SKM-1 treated with dmso at 0.1 percent for 144 hours (cell line): ENCODE measurements at regions not wholly inside any gene's neighbourhood (a gene's known extent, or its start where the extent isn't known, plus 50 kb on each side); places are given as distances from the start of the nearest gene placed in this dataset.
"Not testable (repeated sequence)": the region's sequence is repeated elsewhere in the genome, so short reads cannot be mapped to it uniquely, and the experiment has no call there.

Experiments used
- DNase-seq: peaks from one replicate; lab custom pipeline; 2025; ENCODE audit not compliant: unreplicated experiment; lab: John Stamatoyannopoulos, UW

DNA sequence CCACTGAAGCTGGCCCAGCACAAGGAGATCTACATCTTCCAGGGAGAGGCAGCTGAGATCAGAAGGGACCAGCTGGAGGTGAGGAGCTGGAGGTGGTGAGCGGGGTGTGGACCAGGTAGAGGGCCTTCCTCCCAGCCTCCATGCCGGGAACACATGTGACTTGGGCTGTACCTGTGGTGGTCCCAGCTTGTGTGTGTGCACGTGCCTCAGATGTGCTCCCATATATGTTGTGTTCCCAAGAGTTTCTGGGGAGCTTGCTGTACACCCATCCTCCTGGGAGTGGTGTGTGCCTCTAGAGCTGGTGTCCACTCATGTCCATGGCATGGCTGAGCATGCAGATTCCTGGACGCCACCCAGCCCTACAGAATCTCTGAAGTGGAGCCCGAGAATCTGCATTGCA, 183.7 kb upstream of the AKAP13 start:
- not testable (repeated sequence) for DNase-seq

DNA sequence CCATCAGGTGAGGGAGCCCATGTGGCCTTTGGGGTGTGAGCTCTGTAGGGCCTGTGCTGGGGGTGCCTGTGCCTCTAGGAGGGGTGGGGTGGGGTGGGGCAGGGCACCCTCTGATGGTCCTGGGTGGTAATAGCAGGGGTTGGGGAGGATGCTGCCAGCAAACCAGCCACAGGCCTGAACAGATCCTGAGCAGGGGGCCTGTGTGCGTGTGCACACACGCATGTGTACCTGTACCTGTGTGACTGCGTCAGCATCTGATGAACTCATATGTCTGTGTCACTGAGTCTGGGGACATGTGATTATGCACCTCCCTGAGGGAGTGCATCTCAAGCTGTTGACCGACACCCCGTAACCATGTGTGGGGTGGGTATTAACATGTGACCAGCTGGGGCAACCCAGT, 182.8 kb upstream of the AKAP13 start:
- DNase-seq: not testable (repeated sequence)

GRCh38 chr15:85198432-85198831, 182.0 kb upstream of the AKAP13 start:
- not testable (repeated sequence) for DNase-seq

DNA sequence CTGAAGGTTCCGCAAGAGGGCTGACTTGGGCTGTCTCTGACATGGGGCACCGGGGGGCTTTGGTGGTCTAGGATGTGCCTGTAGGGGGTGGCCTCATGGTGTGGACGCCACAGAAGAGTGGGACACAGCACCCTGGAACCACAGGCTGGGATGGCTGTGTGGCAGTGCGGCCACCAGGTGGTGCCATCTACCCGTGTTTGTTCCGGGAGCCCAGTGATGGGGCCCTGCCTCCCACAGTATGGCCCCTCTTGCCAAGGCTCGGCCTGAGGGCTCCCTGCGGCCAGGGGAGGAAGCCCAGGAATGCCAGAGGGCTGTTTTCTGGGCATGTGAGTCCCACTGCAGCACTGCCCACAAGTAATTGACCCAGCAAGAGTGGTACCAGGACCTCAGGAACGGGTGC, 180.2 kb upstream of the AKAP13 start:
- not testable (repeated sequence) for DNase-seq

- not testable (repeated sequence) for DNase-seq
Observed at GRCh38 chr15:85201118-85201793, 179.1 kb upstream of the AKAP13 start.

- DNase-seq: not testable (repeated sequence)
Observed at GRCh38 chr15:85204481-85204880, 175.9 kb upstream of the AKAP13 start.

GRCh38 chr15:85233791-85234325, 146.5 kb upstream of the AKAP13 start:
- not testable (repeated sequence) for DNase-seq

GRCh38 chr15:85234450-85235196, 145.8 kb upstream of the AKAP13 start:
- not testable (repeated sequence) for DNase-seq

DNA sequence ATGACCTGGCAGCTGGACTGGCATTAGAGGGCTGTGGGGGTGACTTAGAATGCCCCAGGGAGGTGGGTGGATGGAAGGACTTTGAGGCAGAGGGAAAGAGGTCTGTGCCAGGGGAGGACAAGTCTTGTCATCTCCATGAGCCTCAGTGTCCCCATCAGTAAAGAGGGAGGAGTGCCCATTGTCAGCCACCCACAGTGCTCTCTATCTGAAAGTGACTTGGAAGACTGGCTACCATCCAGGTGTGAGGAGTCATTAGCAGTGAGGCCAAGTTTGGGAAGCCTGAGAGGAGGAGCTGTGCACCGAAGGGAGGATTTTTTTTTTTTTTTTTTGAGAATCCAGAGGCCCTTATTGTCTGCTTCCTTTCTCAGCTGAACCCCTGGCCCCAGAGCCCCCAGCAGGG, 136.3 kb upstream of the AKAP13 start:
- not testable (repeated sequence) for DNase-seq

DNA sequence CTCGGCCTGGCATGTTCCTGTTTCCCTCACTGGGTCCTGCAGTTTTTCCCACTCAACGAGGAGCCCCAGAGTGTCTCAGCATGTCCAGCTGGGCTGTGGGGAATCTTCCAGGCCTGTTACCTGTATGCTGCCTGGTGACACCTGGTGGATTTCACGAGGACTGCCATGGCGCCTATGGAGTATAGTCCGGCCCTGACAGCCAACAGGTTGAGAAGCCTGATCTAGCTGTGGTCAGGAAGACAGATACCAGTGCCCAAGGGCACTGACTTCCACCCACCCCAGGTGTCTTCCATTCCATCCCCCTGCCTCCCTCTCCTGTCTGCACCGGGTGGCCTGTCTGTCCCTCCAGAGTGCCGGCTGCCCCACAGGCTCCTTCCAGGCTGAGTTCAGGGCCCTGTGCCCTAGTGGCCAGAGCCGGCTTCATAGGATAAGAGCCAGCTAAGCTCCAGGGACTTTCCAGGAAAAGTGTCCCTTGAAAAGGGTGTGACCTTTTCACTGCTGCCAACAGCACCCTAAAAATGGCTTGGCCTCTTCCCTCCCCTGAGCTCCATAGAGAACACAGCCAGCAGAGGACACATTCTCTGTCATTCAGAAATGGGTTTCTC, 129.4 kb upstream of the AKAP13 start:
- not testable (repeated sequence) for DNase-seq

GRCh38 chr15:85253196-85253915, 127.0 kb upstream of the AKAP13 start:
- DNase-seq: not testable (repeated sequence)

- DNase-seq: not testable (repeated sequence)
Observed at GRCh38 chr15:85254961-85255360, 125.4 kb upstream of the AKAP13 start.

- DNase-seq: not testable (repeated sequence)
Observed at GRCh38 chr15:85255502-85255901, 124.9 kb upstream of the AKAP13 start.

GRCh38 chr15:85256009-85256997, 124.1 kb upstream of the AKAP13 start:
- not testable (repeated sequence) for DNase-seq

DNA sequence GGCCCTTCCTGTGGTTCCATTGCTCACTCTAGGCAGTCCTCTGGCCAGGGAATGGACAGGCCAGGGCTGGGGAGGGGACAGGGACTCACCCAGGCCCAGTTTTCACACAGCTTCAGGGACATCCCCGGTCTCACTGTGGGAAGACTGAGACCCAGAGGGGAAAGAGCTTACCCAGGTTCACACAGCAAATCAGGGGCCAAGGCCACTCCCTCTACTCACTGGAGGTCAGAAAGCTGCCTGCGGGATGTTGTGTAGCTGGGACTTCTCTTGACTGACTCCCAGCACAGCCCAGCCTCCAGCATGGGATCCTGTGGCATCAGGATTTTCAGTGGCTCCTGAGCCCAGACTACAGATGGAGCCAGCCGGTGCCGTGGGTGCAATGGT, 122.3 kb upstream of the AKAP13 start:
- DNase-seq: not testable (repeated sequence)

DNA sequence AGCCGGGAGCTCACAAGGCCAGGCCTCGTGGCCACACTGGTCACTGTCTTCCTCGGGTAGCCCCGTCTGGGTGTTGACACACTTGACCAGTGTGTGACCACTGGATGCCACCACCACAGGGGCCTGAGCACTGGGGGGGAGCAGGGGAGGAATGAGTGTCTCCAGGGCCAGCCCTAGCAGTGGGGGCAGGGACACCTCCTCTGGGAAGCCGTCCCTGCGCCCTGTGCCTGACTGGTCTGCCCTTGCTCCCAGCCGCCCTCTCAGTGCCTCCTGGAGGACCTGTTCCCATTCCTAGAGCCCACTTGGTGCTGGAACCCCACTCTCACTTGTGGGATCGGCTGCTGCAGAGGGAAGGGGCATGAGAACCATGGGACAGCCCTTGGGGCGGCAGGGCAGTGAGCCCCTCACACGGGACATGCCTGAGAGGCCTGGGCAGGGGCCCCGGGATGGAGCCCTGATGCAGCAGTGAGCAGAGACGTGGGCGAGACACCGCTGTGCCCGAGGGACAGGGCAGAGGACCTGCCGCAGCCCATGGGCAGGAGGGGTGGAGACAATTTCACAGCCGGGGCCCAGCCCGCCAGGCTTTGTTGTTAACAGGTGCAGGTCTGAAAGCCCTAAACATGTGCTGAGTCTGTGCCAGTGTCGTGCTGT, 121.7 kb upstream of the AKAP13 start:
- DNase-seq: not testable (repeated sequence)

DNA sequence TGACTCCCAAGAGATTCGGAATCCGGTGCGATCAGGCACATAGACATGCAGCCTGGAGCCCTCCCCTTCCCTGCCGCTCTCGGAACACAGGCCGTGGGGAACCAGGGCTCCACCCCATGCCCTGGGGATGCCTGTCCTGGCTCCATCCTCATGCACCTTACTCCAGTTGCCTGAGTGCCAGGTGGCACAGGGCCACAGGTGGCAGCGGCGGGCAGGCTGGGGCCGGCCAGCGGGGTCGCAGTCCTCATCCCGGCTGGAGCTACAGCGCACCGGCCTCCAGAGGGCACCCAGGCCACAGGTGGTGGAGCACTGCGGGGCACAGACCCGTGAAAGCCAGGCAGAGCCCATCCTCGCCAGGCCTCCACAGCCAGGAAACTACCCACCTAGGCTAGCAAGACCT, 119.9 kb upstream of the AKAP13 start:
- not testable (repeated sequence) for DNase-seq

- not testable (repeated sequence) for DNase-seq
Observed at GRCh38 chr15:85262461-85263055, 117.8 kb upstream of the AKAP13 start.
